DND-41 (cell line): ENCODE measurements at regions not wholly inside any gene's neighbourhood (a gene's known extent, or its start where the extent isn't known, plus 50 kb on each side); places are given as distances from the start of the nearest gene placed in this dataset.

ENCODE experiments used
- CTCF ChIP-seq: IDR thresholded peaks from 2 replicates; pipeline ENCODE4 v1.5.1; 2012; ENCODE audit warnings: borderline replicate concordance, low read length, moderate library complexity, mild to moderate bottlenecking; ENCODE audit not compliant: poor library complexity, severe bottlenecking; ENCODE audit errors: extremely low read depth
- EZH2 ChIP-seq: IDR thresholded peaks from 3 replicates; pipeline ENCODE4 v1.6.1; 2012; ENCODE audit warnings: borderline replicate concordance, low read depth, mild to moderate bottlenecking, moderate library complexity, low read length, inconsistent platforms; ENCODE audit not compliant: severe bottlenecking

- TF ChIP-seq EZH2 (no peak), CTCF (no peak)
Measured at GRCh38 chr1:2908081-2908480, 106.6 kb upstream of the TTC34 start.
